Hematopoietic multipotent progenitor cell (in vitro differentiated cells): ENCODE measurements at regions not wholly inside any gene's neighbourhood (a gene's known extent, or its start where the extent isn't known, plus 50 kb on each side); places are given as distances from the start of the nearest gene placed in this dataset.

ENCODE experiments used
- DNase-seq, 3 donors: peaks; one replicate each; pipeline ENCODE4 v3.0.0-alpha.2; 2011 to 2015; ENCODE audit warnings: low read depth in 2 of 3, low spot score in 2 of 3

DNA sequence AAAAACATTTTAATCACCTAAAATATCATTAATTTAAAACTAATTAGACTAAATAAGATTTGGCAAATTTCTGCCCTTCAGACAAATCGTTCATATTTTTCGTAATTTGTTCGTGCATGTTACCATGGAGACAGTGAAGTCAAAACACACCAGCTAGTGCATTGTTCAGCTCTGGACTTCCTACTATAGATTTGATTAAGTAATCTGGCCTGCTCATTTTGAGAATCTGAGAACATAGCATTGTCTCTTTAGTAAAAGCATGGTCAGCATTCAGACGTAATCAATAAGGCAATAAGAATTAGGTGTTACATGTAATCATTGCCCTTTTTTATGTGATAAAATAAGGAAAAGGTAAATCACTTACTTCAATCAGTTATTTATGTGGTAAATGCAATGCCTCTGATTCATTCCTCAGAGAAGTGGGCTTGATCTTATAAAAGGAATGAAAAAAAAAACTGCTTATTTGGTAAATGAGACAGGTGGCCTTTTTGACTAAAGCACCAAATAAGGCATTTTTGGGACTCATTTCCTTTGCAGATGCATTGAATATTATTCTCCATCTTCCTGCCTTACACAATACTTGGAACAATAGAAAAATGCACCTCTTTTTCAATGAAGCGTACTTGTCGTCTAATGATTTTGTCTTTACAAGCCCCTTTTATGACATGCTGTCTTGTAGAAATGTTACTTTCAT lies 84.5 kb upstream of the FNDC3B start:
- DNase-seq, result no peak

DNA sequence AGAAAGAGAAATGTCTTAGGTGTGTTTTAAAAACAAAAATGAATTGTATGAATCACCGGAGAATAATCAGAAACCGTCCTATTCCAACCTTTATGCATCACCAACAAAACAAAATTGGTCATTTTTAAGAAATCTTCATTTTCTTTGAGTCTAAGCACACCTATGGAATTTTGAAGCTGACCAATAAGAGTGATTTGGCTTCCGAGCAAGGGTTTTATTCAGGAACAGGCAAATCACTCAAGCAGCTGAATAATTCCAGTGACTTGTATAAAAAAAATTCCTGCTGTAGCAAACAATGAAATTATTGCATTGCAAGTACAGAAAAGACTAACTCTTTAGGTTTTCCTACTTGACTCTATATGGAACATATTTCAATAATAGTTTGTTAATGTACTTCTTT lies 83.8 kb upstream of the FNDC3B start:
- no peak for DNase-seq

- DNase-seq, result no peak
These were observed 83.1 kb upstream of the FNDC3B start for GRCh38 chr3:171956181-171956683.

DNA sequence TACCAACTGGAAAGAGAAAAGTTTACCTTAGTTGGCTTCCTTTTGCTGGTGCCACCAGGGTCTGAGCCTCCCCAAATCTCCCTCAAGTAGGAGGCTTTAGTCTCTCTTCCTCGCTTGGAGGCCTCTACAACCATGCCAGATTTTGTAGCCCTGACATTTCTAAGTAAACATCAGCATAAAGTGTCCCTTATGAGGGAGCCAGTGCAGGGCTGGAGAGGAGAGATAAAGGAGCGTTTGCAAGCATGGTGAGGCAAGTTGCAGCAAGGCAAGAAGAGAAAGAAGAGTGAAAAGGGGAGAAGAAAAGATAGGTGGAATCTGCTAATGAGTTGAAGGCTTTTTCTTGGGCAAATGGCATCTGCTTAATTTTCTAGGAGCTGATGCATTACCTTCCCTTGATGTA lies 82.7 kb upstream of the FNDC3B start:
- no peak for DNase-seq

DNA sequence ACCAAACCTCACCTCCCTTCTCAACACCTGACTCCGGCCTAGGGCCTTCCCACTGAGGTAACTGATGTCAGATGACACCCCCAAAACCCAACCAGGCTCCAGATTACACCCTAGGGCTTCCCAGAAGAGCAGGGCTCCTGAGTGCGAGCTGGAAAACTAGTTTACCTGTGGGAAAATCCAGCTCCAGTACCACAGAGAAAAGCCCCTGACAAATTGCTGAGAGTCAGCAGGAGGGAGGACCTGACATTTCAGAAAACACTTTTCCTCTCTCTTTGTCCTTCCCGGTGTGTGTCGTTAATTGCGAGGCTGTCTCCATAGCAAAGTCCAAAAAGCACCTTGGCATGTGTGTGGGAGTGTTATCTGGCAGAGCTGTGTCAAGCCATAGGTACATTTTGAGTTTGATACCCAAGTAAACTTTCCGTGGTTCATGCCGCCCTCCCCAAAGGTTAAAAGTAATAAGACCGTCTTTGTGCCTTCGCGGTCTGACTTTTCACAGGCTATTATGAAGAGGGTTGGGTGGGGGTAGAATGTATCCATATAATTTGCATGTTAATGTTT lies 79.8 kb upstream of the FNDC3B start:
- no peak for DNase-seq

DNA sequence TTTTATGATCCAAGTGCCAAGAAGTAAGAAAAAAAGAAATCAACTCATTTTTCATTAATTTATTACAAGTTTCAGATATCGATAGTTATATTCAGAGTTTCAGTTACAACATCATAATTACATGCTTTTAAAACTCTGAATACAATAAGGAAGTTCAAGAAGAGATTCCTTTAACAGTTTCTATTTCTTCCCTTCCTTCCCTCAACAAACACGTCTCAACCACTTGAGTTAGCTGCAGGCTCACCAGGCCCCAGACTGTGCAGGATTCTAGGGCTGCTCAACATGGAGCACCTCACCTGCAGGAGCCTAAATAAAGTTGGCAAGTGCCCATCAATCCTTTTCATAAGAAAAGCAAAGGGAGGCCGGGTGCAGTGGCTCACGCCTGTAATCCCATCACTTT lies 79.2 kb upstream of the FNDC3B start:
- DNase-seq, result no peak

DNA sequence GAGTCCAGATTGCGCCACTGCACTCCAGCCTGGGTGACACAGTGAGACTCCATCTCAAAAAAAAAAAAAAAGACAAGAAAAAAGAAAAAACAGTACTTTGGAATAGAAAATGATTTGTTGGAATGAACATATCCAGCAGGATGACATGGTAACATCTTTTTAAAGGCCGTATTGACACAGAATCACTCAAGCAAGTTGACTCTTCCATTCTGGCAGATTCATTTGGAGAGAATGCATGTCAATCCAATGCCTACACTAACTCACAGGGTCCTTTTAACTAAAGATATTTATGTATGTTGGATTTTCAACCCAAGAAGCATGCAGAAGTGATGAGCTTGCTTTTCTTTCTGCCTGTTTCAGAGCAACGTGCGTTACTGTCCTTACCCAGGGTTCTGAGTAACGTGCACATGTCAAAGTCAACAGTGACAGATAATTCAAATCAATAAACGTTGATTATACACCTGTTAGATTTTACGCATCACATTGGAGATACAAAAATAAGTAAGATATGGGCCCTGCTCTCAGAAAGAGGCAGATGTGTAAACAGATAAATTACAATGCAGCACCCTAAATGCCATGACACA lies 77.1 kb upstream of the FNDC3B start:
- DNase-seq, result no peak

DNA sequence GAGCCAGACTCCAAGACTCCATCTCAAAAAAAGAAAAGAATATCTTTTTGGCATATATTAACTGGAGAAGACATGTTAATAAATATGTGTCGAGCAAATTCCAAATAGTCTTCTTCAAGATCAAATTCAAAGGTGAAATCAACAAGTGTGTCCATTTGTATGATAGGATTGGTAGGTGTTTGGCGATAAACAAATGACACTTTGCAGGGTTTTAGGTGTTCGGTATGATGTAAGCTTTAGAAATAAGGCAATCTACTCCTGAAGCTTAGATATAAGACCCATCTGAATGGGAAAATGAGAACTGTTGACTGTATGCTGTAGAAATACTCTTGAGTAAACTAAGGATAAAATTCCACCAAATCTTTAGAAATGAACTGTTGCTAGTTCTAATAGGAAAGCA lies 75.8 kb upstream of the FNDC3B start:
- DNase-seq, result no peak

- no peak for DNase-seq
These were observed 74.2 kb upstream of the FNDC3B start for GRCh38 chr3:171965067-171965712.

GRCh38 chr3:171966533-171967136 lies 72.7 kb upstream of the FNDC3B start:
- DNase-seq, result no peak

GRCh38 chr3:171967137-171967783 lies 72.1 kb upstream of the FNDC3B start:
- DNase-seq, result no peak

DNA sequence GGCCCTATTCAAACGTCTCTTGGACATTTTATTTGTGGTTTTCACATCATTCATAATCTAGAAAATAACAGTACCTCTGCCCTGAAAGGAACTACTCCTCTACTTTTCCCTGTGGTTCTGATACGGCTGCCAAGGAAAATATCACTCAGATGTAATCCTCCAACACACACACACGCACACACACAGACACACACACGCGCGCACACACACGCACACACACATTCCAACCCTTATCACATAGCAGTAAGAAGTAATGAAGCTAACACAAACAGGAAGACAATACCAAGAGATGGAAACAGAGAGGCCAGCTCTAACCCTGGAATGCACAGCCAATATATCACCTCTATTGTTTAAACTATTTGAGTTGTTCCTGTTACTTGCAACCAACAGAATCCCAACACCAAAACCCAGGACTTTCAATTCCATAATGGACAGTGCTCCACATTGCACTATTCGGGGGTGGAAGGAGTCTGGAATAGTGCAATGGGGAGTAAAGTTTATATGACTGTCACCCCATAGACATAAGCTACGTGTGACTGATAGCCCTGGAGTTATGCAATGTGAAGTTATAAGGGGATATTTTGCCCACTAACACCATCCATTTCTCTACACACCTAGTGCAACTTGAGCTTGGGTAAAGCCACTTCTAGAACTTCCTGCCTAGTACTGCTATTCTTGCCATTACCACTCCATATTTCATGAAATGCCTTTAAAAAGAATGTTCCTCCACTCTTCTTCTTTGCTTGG lies 71.3 kb upstream of the FNDC3B start:
- no peak for DNase-seq

DNA sequence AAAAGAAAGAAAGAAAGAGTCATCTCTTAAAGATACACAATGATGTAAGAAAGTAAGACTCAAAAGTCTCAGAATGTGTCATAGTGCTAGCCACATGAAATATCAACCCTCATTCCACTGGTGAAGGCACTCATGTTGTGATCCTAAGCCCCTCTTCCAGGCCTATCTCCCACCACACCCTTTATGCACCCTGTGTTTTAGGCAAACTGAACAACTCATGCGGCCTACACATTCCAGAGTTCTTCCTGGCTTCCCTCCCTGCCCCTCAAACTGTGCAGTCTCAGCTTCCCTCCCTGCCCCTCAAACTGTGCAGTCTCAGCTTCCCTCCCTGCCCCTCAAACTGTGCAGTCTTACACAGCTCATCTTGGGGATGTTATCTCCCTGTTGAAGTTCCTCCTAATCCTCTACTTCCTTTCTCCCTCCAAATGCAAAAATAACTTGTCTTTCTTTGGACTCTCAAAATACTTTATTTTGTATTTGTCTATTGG lies 69.0 kb upstream of the FNDC3B start:
- DNase-seq, result no peak

- DNase-seq, result no peak
These were observed 67.4 kb upstream of the FNDC3B start for GRCh38 chr3:171971919-171972514.

DNA sequence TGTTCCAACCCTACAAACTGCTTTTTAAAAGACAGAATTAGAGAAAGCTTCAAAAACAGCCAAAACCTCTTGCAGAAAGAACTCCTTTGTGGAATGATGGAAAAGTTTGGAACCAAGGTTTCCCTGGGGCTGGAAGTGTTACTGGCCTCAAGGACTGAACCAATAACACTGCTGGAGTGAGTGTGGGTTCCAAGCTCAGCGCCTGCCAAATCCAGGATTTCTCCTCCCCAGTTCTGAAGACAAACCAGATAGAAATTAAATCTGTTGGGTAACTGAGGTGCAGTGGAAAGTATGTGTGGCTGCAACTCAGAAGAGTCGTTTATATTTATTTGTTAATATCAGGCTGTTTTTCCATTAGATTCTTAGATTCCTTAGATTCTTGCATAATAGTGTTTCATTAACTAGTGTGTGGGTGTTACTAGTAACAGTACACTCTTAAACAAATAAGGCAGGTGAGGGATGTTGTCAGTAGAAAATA lies 66.5 kb upstream of the FNDC3B start:
- DNase-seq, result no peak

GRCh38 chr3:171974986-171975837 lies 64.2 kb upstream of the FNDC3B start:
- DNase-seq, result peak in 1 of 3 donors; percentile 67

DNA sequence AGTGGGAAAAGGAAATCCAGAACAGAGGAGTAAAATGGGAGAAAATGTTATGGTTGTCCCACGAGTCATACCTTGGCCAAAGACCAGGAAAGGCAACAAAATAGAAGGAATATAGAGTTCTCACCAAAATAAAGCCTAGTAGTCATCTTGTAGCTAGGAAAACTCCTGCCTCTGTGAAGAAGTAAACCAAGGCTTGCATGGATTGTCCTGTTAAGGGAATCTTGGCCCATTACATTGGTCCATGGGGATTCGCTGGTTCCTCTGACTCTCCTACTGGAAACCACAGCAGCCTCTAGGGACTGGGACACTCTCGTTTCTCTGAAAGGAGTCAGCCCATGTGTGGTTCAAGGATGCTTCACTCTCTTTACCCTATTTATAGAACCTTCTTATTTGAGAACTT lies 62.9 kb upstream of the FNDC3B start:
- DNase-seq, result no peak

GRCh38 chr3:171977441-171977840 lies 61.9 kb upstream of the FNDC3B start:
- no peak for DNase-seq
